ENCODE measurements at regions not wholly inside any gene's neighbourhood (a gene's known extent, or its start where the extent isn't known, plus 50 kb on each side); places are given as distances from the start of the nearest gene placed in this dataset.

DNA sequence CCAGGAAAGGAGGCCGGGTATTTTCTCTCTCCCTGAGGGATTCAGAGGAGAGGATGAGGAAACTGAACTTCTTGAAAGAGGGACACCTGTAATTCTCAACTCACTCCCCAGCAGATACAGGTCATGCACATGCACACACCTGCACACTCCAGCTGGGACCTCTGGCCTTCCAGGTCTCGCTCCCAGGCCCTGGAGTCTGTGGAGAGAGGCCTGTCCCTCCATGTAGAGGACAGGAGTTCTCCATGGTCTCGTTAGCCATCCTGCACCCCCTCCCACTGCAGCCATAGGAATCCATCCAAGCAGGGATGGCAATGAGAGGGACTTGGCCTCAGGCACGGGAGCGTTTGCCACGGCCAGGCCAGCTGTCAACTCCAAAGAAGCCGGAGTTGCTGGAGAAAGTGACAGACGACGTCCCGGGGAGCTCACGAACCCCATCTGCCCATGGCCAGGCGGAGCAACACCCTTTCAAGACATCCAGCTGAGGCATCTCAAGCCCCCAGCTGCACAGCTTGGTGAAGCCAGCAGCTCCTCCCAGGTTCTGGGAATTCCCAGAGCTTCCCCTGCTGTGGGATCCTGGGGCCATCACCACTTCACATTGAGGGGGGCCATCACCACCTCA is 223.3 kb downstream of the UACA start:
- 0% methylated on average over 9 of the region's 12 CpGs for WGBS (ENCODE audit: insufficient coverage, low coverage, missing lambda C conversion rate)
- intact Hi-C loops (cut with micrococcal nuclease) (no loop called here), in situ Hi-C loops (cut with MboI) (no loop called here)
- Histone ChIP-seq H3K4me3 (no peak overlapping the region), H3K27me3 (ENCODE audit: control insufficient read depth in 2 of 2, insufficient read depth in 2 of 2, low read length in 2 of 2) (peaks cover 3 to 35% of the 10 kb centered on the region in 2 experiments; a peak in 3 of 5 replicates), H3K79me2 (ENCODE audit: control insufficient read depth, insufficient read depth, low read length) (no peaks in the 10 kb centered on the region), H3K4me1 (replicated peaks in 1 of 2; ENCODE audit: control insufficient read depth in 2 of 2, insufficient read depth in 2 of 2, low read length in 2 of 2) (no peaks in the 10 kb centered on the region), H3K36me3 (ENCODE audit: control insufficient read depth, insufficient read depth, low read length) (no peaks in the 10 kb centered on the region), H4K20me1 (replicated peaks; ENCODE audit: control insufficient read depth, insufficient read depth, low read length) (no peaks in the 10 kb centered on the region), H3K9me1 (ENCODE audit: control insufficient read depth, insufficient read depth, low read length) (no peaks in the 10 kb centered on the region), H3K9me3 (replicated peaks; ENCODE audit: control insufficient read depth, insufficient read depth, low read depth, low read length) (no peaks in the 10 kb centered on the region), H2AFZ (ENCODE audit: low read depth, low read length) (no peak overlapping the region), H3K27ac (ENCODE audit: extremely low read depth, low read depth, low read length) (no peak overlapping the region), H3K4me2 (ENCODE audit: insufficient read depth, low read length) (no peak overlapping the region), H3K9ac (ENCODE audit: insufficient read depth in 1 of 2, low read depth in 2 of 2, low read length in 2 of 2) (0 out of 4 replicates have a peak overlapping the region, but pooled peaks of 1 of the 2 experiments have one; percentile 2)
- BruUV-seq (replicated peaks): no TSS peak
- CTCF ChIA-PET (ENCODE audit: low intra/inter-chr PET ratio): no interaction called here
- ATAC-seq (no peak), FAIRE-seq (no peak), DNase-seq (ENCODE audit: extremely low read depth in 1 of 4, low spot score in 3 of 4) (no peak)
- POLR2A ChIA-PET: interaction anchor here (0.6 kb wide), 1 partner anchor 14 kb away, joined by 3 read pairs; no protein-coding TSS in a partner anchor
- TF ChIP-seq, protein P1, sequence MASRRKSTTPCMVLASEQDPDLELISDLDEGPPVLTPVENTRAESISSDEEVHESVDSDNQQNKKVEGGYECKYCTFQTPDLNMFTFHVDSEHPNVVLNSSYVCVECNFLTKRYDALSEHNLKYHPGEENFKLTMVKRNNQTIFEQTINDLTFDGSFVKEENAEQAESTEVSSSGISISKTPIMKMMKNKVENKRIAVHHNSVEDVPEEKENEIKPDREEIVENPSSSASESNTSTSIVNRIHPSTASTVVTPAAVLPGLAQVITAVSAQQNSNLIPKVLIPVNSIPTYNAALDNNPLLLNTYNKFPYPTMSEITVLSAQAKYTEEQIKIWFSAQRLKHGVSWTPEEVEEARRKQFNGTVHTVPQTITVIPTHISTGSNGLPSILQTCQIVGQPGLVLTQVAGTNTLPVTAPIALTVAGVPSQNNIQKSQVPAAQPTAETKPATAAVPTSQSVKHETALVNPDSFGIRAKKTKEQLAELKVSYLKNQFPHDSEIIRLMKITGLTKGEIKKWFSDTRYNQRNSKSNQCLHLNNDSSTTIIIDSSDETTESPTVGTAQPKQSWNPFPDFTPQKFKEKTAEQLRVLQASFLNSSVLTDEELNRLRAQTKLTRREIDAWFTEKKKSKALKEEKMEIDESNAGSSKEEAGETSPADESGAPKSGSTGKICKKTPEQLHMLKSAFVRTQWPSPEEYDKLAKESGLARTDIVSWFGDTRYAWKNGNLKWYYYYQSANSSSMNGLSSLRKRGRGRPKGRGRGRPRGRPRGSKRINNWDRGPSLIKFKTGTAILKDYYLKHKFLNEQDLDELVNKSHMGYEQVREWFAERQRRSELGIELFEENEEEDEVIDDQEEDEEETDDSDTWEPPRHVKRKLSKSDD (conservative IDR thresholded peaks at IDR 0.05; ENCODE audit: low read length): no peak
- TF ChIP-seq SLC30A9 (CRISPR knock-in tag; IDR thresholded peaks at IDR 0.05) (no peak), NFE2 (IDR thresholded peaks at IDR 0.05; ENCODE audit: low read depth) (no peak), ZNF436 (CRISPR knock-in tag; IDR thresholded peaks at IDR 0.05) (no peak), MAFF (IDR thresholded peaks at IDR 0.05; ENCODE audit: low read length) (no peak), DIDO1 (tag; IDR thresholded peaks at IDR 0.05; ENCODE audit: low read depth) (no peak), ATF7 (IDR thresholded peaks at IDR 0.05) (no peak), KLF16 (IDR thresholded peaks at IDR 0.05) (no peak), NRF1 (conservative IDR thresholded peaks at IDR 0.05 in 1 of 2, IDR thresholded peaks at IDR 0.05 in 1 of 2) (no peak), ARID1B (IDR thresholded peaks at IDR 0.05) (no peak), ADNP (tag; IDR thresholded peaks at IDR 0.05) (no peak), ZNF143 (CRISPR knock-in tag; IDR thresholded peaks at IDR 0.05) (no peak), KLF13 (tag; IDR thresholded peaks at IDR 0.05; ENCODE audit: borderline replicate concordance, low read depth) (no peak), LEF1 (IDR thresholded peaks at IDR 0.05) (no peak), ZNF589 (CRISPR knock-in tag; IDR thresholded peaks at IDR 0.05; ENCODE audit: low read depth) (no peak)
- TF ChIP-seq, protein P2, sequence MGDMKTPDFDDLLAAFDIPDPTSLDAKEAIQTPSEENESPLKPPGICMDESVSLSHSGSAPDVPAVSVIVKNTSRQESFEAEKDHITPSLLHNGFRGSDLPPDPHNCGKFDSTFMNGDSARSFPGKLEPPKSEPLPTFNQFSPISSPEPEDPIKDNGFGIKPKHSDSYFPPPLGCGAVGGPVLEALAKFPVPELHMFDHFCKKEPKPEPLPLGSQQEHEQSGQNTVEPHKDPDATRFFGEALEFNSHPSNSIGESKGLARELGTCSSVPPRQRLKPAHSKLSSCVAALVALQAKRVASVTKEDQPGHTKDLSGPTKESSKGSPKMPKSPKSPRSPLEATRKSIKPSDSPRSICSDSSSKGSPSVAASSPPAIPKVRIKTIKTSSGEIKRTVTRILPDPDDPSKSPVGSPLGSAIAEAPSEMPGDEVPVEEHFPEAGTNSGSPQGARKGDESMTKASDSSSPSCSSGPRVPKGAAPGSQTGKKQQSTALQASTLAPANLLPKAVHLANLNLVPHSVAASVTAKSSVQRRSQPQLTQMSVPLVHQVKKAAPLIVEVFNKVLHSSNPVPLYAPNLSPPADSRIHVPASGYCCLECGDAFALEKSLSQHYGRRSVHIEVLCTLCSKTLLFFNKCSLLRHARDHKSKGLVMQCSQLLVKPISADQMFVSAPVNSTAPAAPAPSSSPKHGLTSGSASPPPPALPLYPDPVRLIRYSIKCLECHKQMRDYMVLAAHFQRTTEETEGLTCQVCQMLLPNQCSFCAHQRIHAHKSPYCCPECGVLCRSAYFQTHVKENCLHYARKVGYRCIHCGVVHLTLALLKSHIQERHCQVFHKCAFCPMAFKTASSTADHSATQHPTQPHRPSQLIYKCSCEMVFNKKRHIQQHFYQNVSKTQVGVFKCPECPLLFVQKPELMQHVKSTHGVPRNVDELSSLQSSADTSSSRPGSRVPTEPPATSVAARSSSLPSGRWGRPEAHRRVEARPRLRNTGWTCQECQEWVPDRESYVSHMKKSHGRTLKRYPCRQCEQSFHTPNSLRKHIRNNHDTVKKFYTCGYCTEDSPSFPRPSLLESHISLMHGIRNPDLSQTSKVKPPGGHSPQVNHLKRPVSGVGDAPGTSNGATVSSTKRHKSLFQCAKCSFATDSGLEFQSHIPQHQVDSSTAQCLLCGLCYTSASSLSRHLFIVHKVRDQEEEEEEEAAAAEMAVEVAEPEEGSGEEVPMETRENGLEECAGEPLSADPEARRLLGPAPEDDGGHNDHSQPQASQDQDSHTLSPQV (IDR thresholded peaks at IDR 0.05): no peak
